Spleen (tissue), 7 donors: ENCODE measurements at regions not wholly inside any gene's neighbourhood (a gene's known extent, or its start where the extent isn't known, plus 50 kb on each side); places are given as distances from the start of the nearest gene placed in this dataset.

Experiments
- POLR2A ChIP-seq, 3 donors: fragments of 450-650 bp; IDR thresholded peaks; one replicate each; pipeline ENCODE4 v1.5.1; 2017; ENCODE audit warnings: antibody characterized with exemption in 3 of 3, mild to moderate bottlenecking in 1 of 3
- TF ChIP-seq, protein P1 (sequence below), 11 experiments: fragments of 200-600 bp in 7 of 11; fragments of 450-650 bp in 4 of 11; sonication (generic) in 4 of 11; IDR thresholded peaks in 8 of 11; conservative IDR thresholded peaks in 3 of 11; 1 replicate in 7 of 11; 2 replicates in 4 of 11; pipeline versions ENCODE4 v1.4.0 to v1.8.0; 2016 to 2021; ENCODE audit warnings: antibody characterized with exemption in 11 of 11, inconsistent platforms in 4 of 11, mild to moderate bottlenecking in 1 of 11
- donor health status: DM: no; HTN: no; CAD: no; lungs with moderate emphysema.
- donor health status: DM: no; HTN: no; CAD: no.
- donor health status: DM: no; HTN: no; CAD: no.

DNA sequence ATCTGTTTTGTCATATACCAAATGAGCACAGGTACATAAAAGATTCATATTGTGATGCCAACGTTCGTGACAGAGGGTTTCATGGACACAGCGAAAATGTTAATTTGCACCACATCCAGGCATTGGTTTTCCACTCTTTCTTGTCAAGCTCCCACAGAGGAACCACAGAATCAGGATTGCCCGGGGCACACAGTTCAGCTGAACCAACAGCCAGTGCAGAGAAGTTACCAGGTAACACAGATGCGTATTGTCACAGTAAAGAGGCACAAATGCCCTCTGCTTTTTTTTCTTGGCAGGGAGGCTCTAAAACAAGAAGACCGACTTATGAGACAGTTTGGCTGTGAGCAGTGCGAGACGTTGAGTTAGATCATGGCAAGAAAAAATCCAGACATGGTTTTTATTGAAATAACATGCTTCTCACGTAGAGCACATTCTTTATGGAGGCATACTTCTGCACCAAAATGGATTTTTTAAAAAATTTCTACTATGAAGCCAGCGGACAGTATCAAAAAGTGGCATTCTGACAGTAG, 331.1 kb upstream of the KIAA1217 start:
- no peak for TF ChIP-seq POLR2A (IDR thresholded peaks at IDR 0.05)
- TF ChIP-seq, protein P1, sequence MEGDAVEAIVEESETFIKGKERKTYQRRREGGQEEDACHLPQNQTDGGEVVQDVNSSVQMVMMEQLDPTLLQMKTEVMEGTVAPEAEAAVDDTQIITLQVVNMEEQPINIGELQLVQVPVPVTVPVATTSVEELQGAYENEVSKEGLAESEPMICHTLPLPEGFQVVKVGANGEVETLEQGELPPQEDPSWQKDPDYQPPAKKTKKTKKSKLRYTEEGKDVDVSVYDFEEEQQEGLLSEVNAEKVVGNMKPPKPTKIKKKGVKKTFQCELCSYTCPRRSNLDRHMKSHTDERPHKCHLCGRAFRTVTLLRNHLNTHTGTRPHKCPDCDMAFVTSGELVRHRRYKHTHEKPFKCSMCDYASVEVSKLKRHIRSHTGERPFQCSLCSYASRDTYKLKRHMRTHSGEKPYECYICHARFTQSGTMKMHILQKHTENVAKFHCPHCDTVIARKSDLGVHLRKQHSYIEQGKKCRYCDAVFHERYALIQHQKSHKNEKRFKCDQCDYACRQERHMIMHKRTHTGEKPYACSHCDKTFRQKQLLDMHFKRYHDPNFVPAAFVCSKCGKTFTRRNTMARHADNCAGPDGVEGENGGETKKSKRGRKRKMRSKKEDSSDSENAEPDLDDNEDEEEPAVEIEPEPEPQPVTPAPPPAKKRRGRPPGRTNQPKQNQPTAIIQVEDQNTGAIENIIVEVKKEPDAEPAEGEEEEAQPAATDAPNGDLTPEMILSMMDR (IDR thresholded peaks at IDR 0.05 in 8 of 11, conservative IDR thresholded peaks at IDR 0.05 in 3 of 11) = no peak
